ENCODE measurements at regions not wholly inside any gene's neighbourhood (a gene's known extent, or its start where the extent isn't known, plus 50 kb on each side); places are given as distances from the start of the nearest gene placed in this dataset.

- TF ChIP-seq CTCF (conservative IDR thresholded peaks at IDR 0.05; ENCODE audit: low read depth, low read length) (no peak), EZH2 (IDR thresholded peaks at IDR 0.05; ENCODE audit: low read length, unreplicated experiment) (no peak)
Measured at GRCh38 chrX:39536211-39536610, 561.5 kb downstream of the BCOR start.
